SK-N-SH (cell line): ENCODE measurements at regions not wholly inside any gene's neighbourhood (a gene's known extent, or its start where the extent isn't known, plus 50 kb on each side); places are given as distances from the start of the nearest gene placed in this dataset.

ENCODE experiments used
- CTCF ChIA-PET: fragments of 300-600, 350-600 bp; formaldehyde crosslinking; extraction: SDS; loops from one replicate; lab custom pipeline; 2021; lab: Yijun Ruan, JAX
- POLR2A ChIA-PET: fragments of 350-600 bp; sonication (Branson Sonifier 250); formaldehyde crosslinking; extraction: SDS; loops from one replicate; lab custom pipeline; 2020; ENCODE audit warnings: antibody characterized with exemption, inconsistent platforms; lab: Yijun Ruan, JAX
- DNase-seq: peaks from one replicate; pipeline ENCODE4 v3.0.0; 2012
- H2AFZ ChIP-seq: fragments of 200-600 bp; sonication (generic); 2 replicates; pipeline ENCODE4 v1.8.1; 2016; ENCODE audit warnings: antibody characterized with exemption, mild to moderate bottlenecking, low read depth
- H3F3A ChIP-seq: fragments of 200-600 bp; sonication (generic); replicated peaks from 2 replicates; pipeline ENCODE3; 2016; ENCODE audit warnings: antibody characterized with exemption, mild to moderate bottlenecking; ENCODE audit not compliant: insufficient read depth
- H3K27ac ChIP-seq, 2 experiments: fragments of 200-500 bp in 1 of 2; fragments of 200-600 bp in 1 of 2; sonication (Bioruptor generic) in 1 of 2; sonication (generic), shearing (Covaris generic) in 1 of 2; 2 replicates each; pipeline versions ENCODE4 v1.5.1 to v1.6.1; 2014 to 2016; ENCODE audit warnings: low read depth in 2 of 2, inconsistent platforms in 1 of 2, low read length in 1 of 2, mild to moderate bottlenecking in 1 of 2, mixed read lengths in 1 of 2
- H3K27me3 ChIP-seq: fragments of 200-600 bp; sonication (generic), shearing (Covaris generic); 2 replicates; pipeline ENCODE4 v1.6.1; 2016; ENCODE audit warnings: mixed run types; ENCODE audit not compliant: insufficient read depth
- H3K36me3 ChIP-seq, 2 experiments: fragments of 200-500 bp in 1 of 2; fragments of 200-600 bp in 1 of 2; sonication (Bioruptor generic) in 1 of 2; sonication (generic) in 1 of 2; replicated peaks in 1 of 2; 2 replicates each; pipeline versions ENCODE3 to v1.5.1; 2014 to 2016; ENCODE audit warnings: low read length in 1 of 2, mild to moderate bottlenecking in 1 of 2; ENCODE audit not compliant: insufficient read depth in 2 of 2, control insufficient read depth in 1 of 2
- H3K4me1 ChIP-seq, 2 experiments: fragments of 200-500 bp in 1 of 2; fragments of 200-600 bp in 1 of 2; sonication (Bioruptor generic) in 1 of 2; sonication (generic), shearing (Covaris generic) in 1 of 2; 2 replicates each; pipeline versions ENCODE4 v1.5.1 to v1.6.1; 2014 to 2016; ENCODE audit warnings: low read depth in 1 of 2, low read length in 1 of 2, mixed run types in 1 of 2; ENCODE audit not compliant: insufficient read depth in 2 of 2, control insufficient read depth in 1 of 2
- H3K4me2 ChIP-seq: fragments of 200-600 bp; sonication (generic), shearing (Covaris generic); 2 replicates; pipeline ENCODE4 v1.6.1; 2017; ENCODE audit warnings: mixed run types
- H3K4me3 ChIP-seq, 2 experiments: fragments of 200-500 bp in 1 of 2; fragments of 200-600 bp in 1 of 2; sonication (Bioruptor generic) in 1 of 2; sonication (generic), shearing (Covaris generic) in 1 of 2; 2 replicates each; pipeline versions ENCODE4 v1.5.1 to v1.8.1; 2014 to 2016; ENCODE audit warnings: low read depth in 2 of 2, inconsistent platforms in 1 of 2, low read length in 1 of 2, mild to moderate bottlenecking in 1 of 2, mixed read lengths in 1 of 2, moderate library complexity in 1 of 2
- H3K79me2 ChIP-seq: fragments of 200-600 bp; sonication (generic); 2 replicates; pipeline ENCODE4 v1.8.1; 2017; ENCODE audit warnings: mild to moderate bottlenecking; ENCODE audit not compliant: insufficient read depth
- H3K9ac ChIP-seq: fragments of 200-600 bp; sonication (generic); 2 replicates; pipeline ENCODE4 v1.6.1; 2017; ENCODE audit warnings: mixed run types
- H3K9me2 ChIP-seq: fragments of 200-600 bp; sonication (generic); 2 replicates; pipeline ENCODE4 v1.6.1; 2017; ENCODE audit warnings: mixed run types
- H3K9me3 ChIP-seq: fragments of 200-600 bp; sonication (generic); 2 replicates; pipeline ENCODE4 v1.6.1; 2017; ENCODE audit warnings: mixed run types, mild to moderate bottlenecking, moderate library complexity
- H4K20me1 ChIP-seq: fragments of 200-600 bp; sonication (generic); 2 replicates; pipeline ENCODE4 v1.6.1; 2017; ENCODE audit warnings: mild to moderate bottlenecking, mixed run types; ENCODE audit not compliant: insufficient read depth
- CHD2 ChIP-seq: fragments of 150-350 bp; IDR thresholded peaks from 2 replicates; pipeline ENCODE4 v1.6.1; 2018; ENCODE audit warnings: low read length; ENCODE audit not compliant: partially characterized antibody
- EP300 ChIP-seq, 2 experiments: IDR thresholded peaks; 2 replicates each; pipeline versions ENCODE4 v1.4.0 to v1.6.1; 2012; ENCODE audit warnings: borderline replicate concordance in 1 of 2, low read depth in 1 of 2, low read length in 1 of 2
- EZH2phosphoT487 ChIP-seq: fragments of 200-600 bp; sonication (generic); IDR thresholded peaks from 2 replicates; pipeline ENCODE4 v1.6.1; 2017; ENCODE audit warnings: low read depth, mixed run types, mild to moderate bottlenecking, antibody characterized with exemption, moderate library complexity, borderline replicate concordance
- FOSL2 ChIP-seq: IDR thresholded peaks from 2 replicates; pipeline ENCODE4 v1.4.0; 2012; ENCODE audit warnings: low read depth, mild to moderate bottlenecking, moderate library complexity, borderline replicate concordance
- FOXM1 ChIP-seq: IDR thresholded peaks from 2 replicates; pipeline ENCODE4 v1.4.0; 2012; ENCODE audit warnings: low read depth, mild to moderate bottlenecking
- GABPA ChIP-seq: IDR thresholded peaks from 2 replicates; pipeline ENCODE4 v1.4.0; 2012; ENCODE audit warnings: low read depth, mild to moderate bottlenecking
- GATA2 ChIP-seq: sonication (generic); formaldehyde crosslinking; IDR thresholded peaks from 2 replicates; pipeline ENCODE4 v1.5.0; 2020; ENCODE audit warnings: mild to moderate bottlenecking, missing genetic modification reagents
- MEF2A ChIP-seq: IDR thresholded peaks from 2 replicates; pipeline ENCODE4 v1.4.0; 2012; ENCODE audit warnings: low read depth, borderline replicate concordance
- NFIC ChIP-seq: IDR thresholded peaks from 2 replicates; pipeline ENCODE4 v1.4.0; 2012; ENCODE audit warnings: borderline replicate concordance
- RAD21 ChIP-seq: IDR thresholded peaks from 2 replicates; pipeline ENCODE4 v1.6.1; 2012; ENCODE audit warnings: mild to moderate bottlenecking, low read length
- RCOR1 ChIP-seq: fragments of 150-350 bp; IDR thresholded peaks from 2 replicates; pipeline ENCODE4 v1.6.1; 2017; ENCODE audit warnings: antibody characterized with exemption, low read length
- RXRA ChIP-seq: IDR thresholded peaks from 2 replicates; pipeline ENCODE4 v1.4.0; 2012; ENCODE audit warnings: low read depth, mild to moderate bottlenecking, borderline replicate concordance
- TCF12 ChIP-seq: IDR thresholded peaks from 2 replicates; pipeline ENCODE4 v1.4.0; 2012
- TEAD4 ChIP-seq: IDR thresholded peaks from 2 replicates; pipeline ENCODE4 v1.4.0; 2012; ENCODE audit warnings: mild to moderate bottlenecking, borderline replicate concordance; ENCODE audit not compliant: insufficient read depth
- YY1 ChIP-seq: IDR thresholded peaks from 2 replicates; pipeline ENCODE4 v1.4.0; 2012; ENCODE audit warnings: low read depth, mild to moderate bottlenecking
- WGBS: methylation state at CpG from one replicate; pipeline ENCODE4 v1.1.6; 2017; ENCODE audit warnings: low lambda C conversion rate; 5-methylcytosine and 5-hydroxymethylcytosine counted together
- TF ChIP-seq, protein P1 (sequence below): IDR thresholded peaks from 2 replicates; pipeline ENCODE4; 2012
- TF ChIP-seq, protein P2 (sequence below): fragments of 150-350 bp; IDR thresholded peaks from 2 replicates; pipeline ENCODE4 v1.6.1; 2017; ENCODE audit warnings: antibody characterized with exemption, low read length, low read depth, borderline replicate concordance
- TF ChIP-seq, protein P3 (sequence below): IDR thresholded peaks from 2 replicates; pipeline ENCODE4 v1.4.0; 2012; ENCODE audit warnings: low read depth, borderline replicate concordance

DNA sequence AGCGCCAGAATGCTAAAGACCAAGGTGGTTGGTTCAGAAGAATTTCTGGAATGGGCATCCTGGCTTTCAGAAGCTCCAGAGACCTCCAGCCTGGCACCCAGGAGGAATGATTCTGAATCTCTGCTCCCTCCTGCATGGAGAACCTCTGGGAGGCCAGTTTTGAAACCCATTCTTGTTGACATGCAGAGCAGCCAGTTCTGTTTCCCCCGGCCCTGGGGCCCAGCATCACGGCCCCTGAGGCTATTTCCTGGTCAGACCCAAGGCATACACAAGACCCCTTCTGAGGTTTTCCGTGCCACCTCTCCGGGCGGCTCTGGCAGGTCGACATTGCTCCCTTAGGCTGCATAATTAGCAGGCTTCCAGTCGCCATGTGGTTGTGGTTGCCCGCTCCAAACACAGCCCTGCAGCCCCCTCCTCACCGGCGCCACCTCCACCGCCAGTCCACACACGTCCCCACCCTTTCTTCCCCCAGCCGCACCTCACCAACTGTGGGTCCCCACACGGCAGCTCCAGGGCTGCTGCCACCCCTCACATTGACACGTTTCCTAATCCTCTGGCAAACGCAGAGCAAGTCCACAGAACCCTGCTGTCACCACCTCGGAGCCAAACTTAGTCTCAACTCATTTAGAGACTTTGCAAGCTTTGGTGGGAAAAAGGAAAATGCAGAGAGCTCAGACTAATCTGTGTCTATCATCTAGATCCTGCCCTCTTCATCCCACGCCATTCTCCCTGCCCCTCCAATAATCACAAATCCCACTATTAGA lies 367.1 kb downstream of the SOX9 start:
- POLR2A ChIA-PET = no interaction called here
- H4K20me1 ChIP-seq = no peaks in the 10 kb centered on the region

DNA sequence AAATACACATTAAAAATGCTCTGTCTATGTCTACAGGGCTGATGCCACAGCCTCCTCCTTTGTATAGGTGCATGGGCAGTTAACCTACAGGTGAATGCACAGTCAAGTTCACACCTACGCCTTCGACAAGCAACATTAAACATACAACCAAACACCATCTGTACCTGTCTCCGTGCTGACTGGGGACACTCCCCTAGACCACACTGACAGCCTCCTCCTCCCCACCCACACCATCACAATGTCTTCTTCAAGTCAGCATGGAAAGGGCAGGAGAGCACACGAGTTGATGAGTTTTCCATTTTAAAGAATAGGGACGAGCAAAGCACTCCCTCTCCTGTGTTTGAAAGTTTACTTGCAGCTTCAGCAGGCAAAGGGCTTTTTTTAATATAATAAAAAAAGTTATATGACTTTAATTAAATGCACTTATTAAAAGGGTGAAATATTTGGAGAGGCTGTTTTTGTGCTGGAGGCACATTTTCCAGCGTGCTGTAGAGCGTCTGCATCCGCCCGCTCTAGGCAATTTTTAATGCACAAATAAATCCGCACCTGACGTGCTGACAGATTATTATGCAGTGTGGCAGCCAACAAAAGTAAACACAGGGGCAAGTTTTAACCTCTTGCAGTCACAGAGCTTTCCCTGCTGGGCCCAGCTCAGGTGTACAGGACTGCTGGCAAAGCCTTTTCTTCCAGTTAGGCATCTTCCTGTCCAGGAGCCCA lies 367.9 kb downstream of the SOX9 start:
- TF ChIP-seq RAD21 (no peak), EZH2phosphoT487 (no peak), RCOR1 (no peak), EP300 (IDR thresholded peaks at IDR 0.05; ENCODE audit: borderline replicate concordance in 1 of 2, low read depth in 1 of 2, low read length in 1 of 2) (no peak), RXRA (no peak), GATA2 (CRISPR knock-in tag) (no peak), CHD2 (no peak), TEAD4 (no peak)
- TF ChIP-seq, protein P1, sequence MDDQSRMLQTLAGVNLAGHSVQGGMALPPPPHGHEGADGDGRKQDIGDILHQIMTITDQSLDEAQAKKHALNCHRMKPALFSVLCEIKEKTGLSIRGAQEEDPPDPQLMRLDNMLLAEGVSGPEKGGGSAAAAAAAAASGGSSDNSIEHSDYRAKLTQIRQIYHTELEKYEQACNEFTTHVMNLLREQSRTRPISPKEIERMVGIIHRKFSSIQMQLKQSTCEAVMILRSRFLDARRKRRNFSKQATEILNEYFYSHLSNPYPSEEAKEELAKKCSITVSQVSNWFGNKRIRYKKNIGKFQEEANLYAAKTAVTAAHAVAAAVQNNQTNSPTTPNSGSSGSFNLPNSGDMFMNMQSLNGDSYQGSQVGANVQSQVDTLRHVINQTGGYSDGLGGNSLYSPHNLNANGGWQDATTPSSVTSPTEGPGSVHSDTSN = no peak
- TF ChIP-seq, protein P2, sequence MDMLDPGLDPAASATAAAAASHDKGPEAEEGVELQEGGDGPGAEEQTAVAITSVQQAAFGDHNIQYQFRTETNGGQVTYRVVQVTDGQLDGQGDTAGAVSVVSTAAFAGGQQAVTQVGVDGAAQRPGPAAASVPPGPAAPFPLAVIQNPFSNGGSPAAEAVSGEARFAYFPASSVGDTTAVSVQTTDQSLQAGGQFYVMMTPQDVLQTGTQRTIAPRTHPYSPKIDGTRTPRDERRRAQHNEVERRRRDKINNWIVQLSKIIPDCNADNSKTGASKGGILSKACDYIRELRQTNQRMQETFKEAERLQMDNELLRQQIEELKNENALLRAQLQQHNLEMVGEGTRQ = no peak
- TF ChIP-seq, protein P3, sequence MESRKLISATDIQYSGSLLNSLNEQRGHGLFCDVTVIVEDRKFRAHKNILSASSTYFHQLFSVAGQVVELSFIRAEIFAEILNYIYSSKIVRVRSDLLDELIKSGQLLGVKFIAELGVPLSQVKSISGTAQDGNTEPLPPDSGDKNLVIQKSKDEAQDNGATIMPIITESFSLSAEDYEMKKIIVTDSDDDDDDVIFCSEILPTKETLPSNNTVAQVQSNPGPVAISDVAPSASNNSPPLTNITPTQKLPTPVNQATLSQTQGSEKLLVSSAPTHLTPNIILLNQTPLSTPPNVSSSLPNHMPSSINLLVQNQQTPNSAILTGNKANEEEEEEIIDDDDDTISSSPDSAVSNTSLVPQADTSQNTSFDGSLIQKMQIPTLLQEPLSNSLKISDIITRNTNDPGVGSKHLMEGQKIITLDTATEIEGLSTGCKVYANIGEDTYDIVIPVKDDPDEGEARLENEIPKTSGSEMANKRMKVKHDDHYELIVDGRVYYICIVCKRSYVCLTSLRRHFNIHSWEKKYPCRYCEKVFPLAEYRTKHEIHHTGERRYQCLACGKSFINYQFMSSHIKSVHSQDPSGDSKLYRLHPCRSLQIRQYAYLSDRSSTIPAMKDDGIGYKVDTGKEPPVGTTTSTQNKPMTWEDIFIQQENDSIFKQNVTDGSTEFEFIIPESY = no peak
- no peaks in the 10 kb centered on the region for H3K9me2 ChIP-seq
- no peaks in the 10 kb centered on the region for H4K20me1 ChIP-seq
- H3K79me2 ChIP-seq = no peaks in the 10 kb centered on the region; the same call in 1 of the 2 replicates
- H3K4me2 ChIP-seq = no peak overlapping the region
- no peak for DNase-seq
- POLR2A ChIA-PET = no interaction called here
- H3K36me3 ChIP-seq = no peaks in the 10 kb centered on the region
- no peaks in the 10 kb centered on the region for H3K27me3 ChIP-seq
- H3K9ac ChIP-seq = no peak overlapping the region
- no peaks in the 10 kb centered on the region; a peak in 1 of 4 replicates for H3K4me1 ChIP-seq
- no peaks in the 10 kb centered on the region for H3K9me3 ChIP-seq
- CTCF ChIA-PET = interaction anchor here (1.4 kb wide), 1 partner anchor 43 kb away, joined by 3 read pairs; no protein-coding TSS in a partner anchor
- H2AFZ ChIP-seq = no peak overlapping the region
- no peak overlapping the region for H3K27ac ChIP-seq
- WGBS = 82% methylated on average over 11 of the region's 11 CpGs
- no peaks in the 10 kb centered on the region for H3F3A ChIP-seq
- H3K4me3 ChIP-seq = no peak overlapping the region

More for the DNA sequence above, 367.1 kb downstream of the SOX9 start:
- Histone ChIP-seq H3K27me3 (no peaks in the 10 kb centered on the region), H2AFZ (no peak overlapping the region), H3K4me2 (no peak overlapping the region; the same call in 1 of the 2 replicates), H3K36me3 (no peaks in the 10 kb centered on the region), H3K79me2 (no peaks in the 10 kb centered on the region; the same call in 1 of the 2 replicates), H3K9me3 (no peaks in the 10 kb centered on the region), H3K4me3 (no peak overlapping the region), H3K9ac (no peak overlapping the region), H3K9me2 (no peaks in the 10 kb centered on the region), H3K27ac (no peak overlapping the region), H3F3A (no peaks in the 10 kb centered on the region)
- DNase-seq = no peak
- CTCF ChIA-PET = interaction anchor here (0.7 to 1.4 kb wide), 5 partner anchors 10 to 42 kb away, joined by 3 read pairs; no protein-coding TSS in a partner anchor
- WGBS = 79% methylated on average over 19 of the region's 19 CpGs
- TF ChIP-seq NFIC (no peak), TCF12 (no peak), YY1 (no peak), FOXM1 (no peak), RCOR1 (no peak), FOSL2 (no peak), GABPA (no peak), MEF2A (no peak)
- TF ChIP-seq, protein P1 = no peak
- TF ChIP-seq, all 33 proteins: peak for 0
- H3K4me1 ChIP-seq = no peaks in the 10 kb centered on the region; a peak in 1 of 4 replicates
